ENCODE measurements at regions not wholly inside any gene's neighbourhood (a gene's known extent, or its start where the extent isn't known, plus 50 kb on each side); places are given as distances from the start of the nearest gene placed in this dataset.
"Not testable (repeated sequence)": the region's sequence is repeated elsewhere in the genome, so short reads cannot be mapped to it uniquely, and the experiment has no call there.

DNA sequence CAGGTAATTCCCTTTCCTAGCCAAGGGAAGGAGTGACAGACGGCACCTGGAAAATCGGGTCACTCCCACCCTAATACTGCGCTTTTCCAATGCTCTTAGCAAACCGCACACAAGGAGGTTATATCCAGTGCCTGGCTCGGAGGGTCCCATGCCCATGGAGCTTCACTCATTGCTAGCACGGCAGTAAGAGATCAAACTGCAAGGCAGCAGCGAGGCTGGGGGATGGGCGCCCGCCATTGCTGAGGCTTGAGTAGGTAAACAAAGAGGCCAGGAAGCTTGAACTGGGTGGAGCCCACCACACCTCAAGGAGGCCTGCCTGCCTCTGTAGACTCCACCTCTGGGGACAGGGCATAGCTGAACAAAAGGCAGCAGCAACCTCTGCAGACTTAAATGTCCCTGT, 86.8 kb upstream of the DIAPH2 start:
- not testable (repeated sequence) for TF ChIP-seq EZH2 (IDR thresholded peaks at IDR 0.05; ENCODE audit: low read depth, low read length, severe bottlenecking); SP2 (IDR thresholded peaks at IDR 0.05; ENCODE audit: low read length); POLR2A (IDR thresholded peaks at IDR 0.05; ENCODE audit: control extremely low read depth in 1 of 2, low read depth in 2 of 2, low read length in 2 of 2); BRCA1 (IDR thresholded peaks at IDR 0.05; ENCODE audit: low read depth, low read length)
- TF ChIP-seq, protein P1, sequence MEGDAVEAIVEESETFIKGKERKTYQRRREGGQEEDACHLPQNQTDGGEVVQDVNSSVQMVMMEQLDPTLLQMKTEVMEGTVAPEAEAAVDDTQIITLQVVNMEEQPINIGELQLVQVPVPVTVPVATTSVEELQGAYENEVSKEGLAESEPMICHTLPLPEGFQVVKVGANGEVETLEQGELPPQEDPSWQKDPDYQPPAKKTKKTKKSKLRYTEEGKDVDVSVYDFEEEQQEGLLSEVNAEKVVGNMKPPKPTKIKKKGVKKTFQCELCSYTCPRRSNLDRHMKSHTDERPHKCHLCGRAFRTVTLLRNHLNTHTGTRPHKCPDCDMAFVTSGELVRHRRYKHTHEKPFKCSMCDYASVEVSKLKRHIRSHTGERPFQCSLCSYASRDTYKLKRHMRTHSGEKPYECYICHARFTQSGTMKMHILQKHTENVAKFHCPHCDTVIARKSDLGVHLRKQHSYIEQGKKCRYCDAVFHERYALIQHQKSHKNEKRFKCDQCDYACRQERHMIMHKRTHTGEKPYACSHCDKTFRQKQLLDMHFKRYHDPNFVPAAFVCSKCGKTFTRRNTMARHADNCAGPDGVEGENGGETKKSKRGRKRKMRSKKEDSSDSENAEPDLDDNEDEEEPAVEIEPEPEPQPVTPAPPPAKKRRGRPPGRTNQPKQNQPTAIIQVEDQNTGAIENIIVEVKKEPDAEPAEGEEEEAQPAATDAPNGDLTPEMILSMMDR (IDR thresholded peaks at IDR 0.05; ENCODE audit: control extremely low read depth in 1 of 3, insufficient read depth in 1 of 3, low read depth in 1 of 3, low read length in 3 of 3) = not testable (repeated sequence)
